Brain microvascular endothelial cell (primary cell): ENCODE measurements at regions not wholly inside any gene's neighbourhood (a gene's known extent, or its start where the extent isn't known, plus 50 kb on each side); places are given as distances from the start of the nearest gene placed in this dataset.

Experiments used
- DNase-seq: peaks from one replicate; pipeline ENCODE4 v3.0.0-alpha.2; 2020
- H3K27ac ChIP-seq: fragments of 250-450 bp; sonication (Bioruptor Pico); 2 replicates; pipeline ENCODE4 v1.5.1; 2020; ENCODE audit warnings: mild to moderate bottlenecking, moderate library complexity
- H3K27me3 ChIP-seq: fragments of 250-450 bp; sonication (Bioruptor Pico); replicated peaks from 2 replicates; pipeline ENCODE4 v1.5.1; 2020; ENCODE audit warnings: mild to moderate bottlenecking
- H3K36me3 ChIP-seq: fragments of 250-450 bp; sonication (Bioruptor Pico); replicated peaks from 2 replicates; pipeline ENCODE4 v1.5.1; 2020; ENCODE audit warnings: mild to moderate bottlenecking
- H3K4me3 ChIP-seq: 2 replicates; pipeline ENCODE4 v1.5.1; 2011; ENCODE audit warnings: low read depth, mild to moderate bottlenecking, control low read depth, low read length, moderate library complexity
- CTCF ChIP-seq: IDR thresholded peaks from 2 replicates; pipeline ENCODE4 v1.5.1; 2011; ENCODE audit warnings: low read depth, mild to moderate bottlenecking, moderate library complexity, low read length, control low read depth, inconsistent platforms; ENCODE audit errors: missing control alignments
- in situ Hi-C: cut with HindIII; loops from 2 replicates; pipeline ENCODE4 v1.10.0; 2017; ENCODE audit warnings: low sequenced_read_pairs, low pct_ligation_motif_present

- Histone ChIP-seq H3K4me3 (no peak overlapping the region), H3K36me3 (no peaks in the 10 kb centered on the region), H3K27ac (no peak overlapping the region), H3K27me3 (no peaks in the 10 kb centered on the region)
- no peak for DNase-seq
- in situ Hi-C loops, result loop anchor here (25.0 kb wide), 1 partner anchor 202 kb away; the partner anchor contains the start of gene ATRNL1
- no peak for TF ChIP-seq CTCF
These were observed 52.6 kb upstream of the TRUB1 start for GRCh38 chr10:114885443-114885842.
